Chondrocyte (in vitro differentiated cells): ENCODE measurements at regions not wholly inside any gene's neighbourhood (a gene's known extent, or its start where the extent isn't known, plus 50 kb on each side); places are given as distances from the start of the nearest gene placed in this dataset.

Experiments
- DNase-seq: peaks from one replicate; pipeline ENCODE4 v3.0.0; 2021; ENCODE audit warnings: mixed read lengths, low spot score
- H3K27ac Mint-ChIP-seq: one replicate; pipeline ENCODE4 v1.8.0; 2021; ENCODE audit warnings: mild to moderate bottlenecking, moderate library complexity, mixed read lengths; ENCODE audit not compliant: unreplicated experiment
- H3K27me3 Mint-ChIP-seq: 2 replicates; pipeline ENCODE4 v1.8.0; 2021; ENCODE audit warnings: low read depth, mixed read lengths
- H3K36me3 Mint-ChIP-seq: 2 replicates; pipeline ENCODE4 v1.8.0; 2021; ENCODE audit warnings: low read depth, mixed read lengths
- H3K4me1 Mint-ChIP-seq: 2 replicates; pipeline ENCODE4 v1.8.0; 2021; ENCODE audit warnings: low read depth, mild to moderate bottlenecking, mixed read lengths
- H3K4me3 Mint-ChIP-seq: one replicate; pipeline ENCODE4 v1.8.0; 2021; ENCODE audit warnings: mild to moderate bottlenecking, moderate library complexity, mixed read lengths; ENCODE audit not compliant: unreplicated experiment
- H3K9me3 Mint-ChIP-seq: 2 replicates; pipeline ENCODE4 v1.8.0; 2021; ENCODE audit warnings: low read depth, mixed read lengths
- CTCF ChIP-seq: fragments of 200-600 bp; sonication (generic); IDR thresholded peaks from 2 replicates; pipeline ENCODE4 v1.5.0; 2021; ENCODE audit warnings: antibody characterized with exemption, mild to moderate bottlenecking, moderate library complexity

GRCh38 chr6:77205936-77206335 lies 257.4 kb downstream of the HTR1B start:
- no peak for TF ChIP-seq CTCF

GRCh38 chr6:77204555-77204954 lies 258.7 kb downstream of the HTR1B start:
- Mint-ChIP-seq H3K27ac (no peak overlapping the region), H3K4me1 (peaks cover 13% of the 10 kb centered on the region)
- TF ChIP-seq CTCF, result no peak

More at GRCh38 chr6:77205936-77206335, 257.4 kb downstream of the HTR1B start:
- H3K27me3 Mint-ChIP-seq, result peaks cover 6% of the 10 kb centered on the region
- no peak overlapping the region for H3K27ac Mint-ChIP-seq
- no peak overlapping the region for H3K4me3 Mint-ChIP-seq
- H3K9me3 Mint-ChIP-seq, result peaks cover 1% of the 10 kb centered on the region
- no peaks in the 10 kb centered on the region for H3K36me3 Mint-ChIP-seq
- DNase-seq, result no peak
- peaks cover 13% of the 10 kb centered on the region for H3K4me1 Mint-ChIP-seq

GRCh38 chr6:77183447-77183846 lies 279.8 kb downstream of the HTR1B start:
- DNase-seq, result no peak
- peaks cover 3% of the 10 kb centered on the region for H3K36me3 Mint-ChIP-seq
- H3K27me3 Mint-ChIP-seq, result no peaks in the 10 kb centered on the region
- H3K9me3 Mint-ChIP-seq, result peaks cover 14% of the 10 kb centered on the region
- H3K27ac Mint-ChIP-seq, result no peak overlapping the region
- H3K4me3 Mint-ChIP-seq, result no peak overlapping the region
- TF ChIP-seq CTCF, result no peak
- H3K4me1 Mint-ChIP-seq, result peaks cover 8% of the 10 kb centered on the region

More at GRCh38 chr6:77204555-77204954, 258.7 kb downstream of the HTR1B start:
- peaks cover 6% of the 10 kb centered on the region for H3K27me3 Mint-ChIP-seq
- DNase-seq, result no peak
- H3K36me3 Mint-ChIP-seq, result no peaks in the 10 kb centered on the region
- no peak overlapping the region for H3K4me3 Mint-ChIP-seq
- peaks cover 7% of the 10 kb centered on the region for H3K9me3 Mint-ChIP-seq

GRCh38 chr6:77181749-77182148 lies 281.5 kb downstream of the HTR1B start:
- Mint-ChIP-seq H3K9me3 (peaks cover 11% of the 10 kb centered on the region), H3K27ac (no peak overlapping the region), H3K4me1 (peaks cover 11% of the 10 kb centered on the region), H3K36me3 (peaks cover 3% of the 10 kb centered on the region), H3K27me3 (no peaks in the 10 kb centered on the region), H3K4me3 (no peak overlapping the region)
- TF ChIP-seq CTCF, result no peak
- no peak for DNase-seq

GRCh38 chr6:77180326-77180725 lies 283.0 kb downstream of the HTR1B start:
- Mint-ChIP-seq H3K9me3 (peaks cover 11% of the 10 kb centered on the region), H3K4me3 (no peak overlapping the region), H3K27me3 (no peaks in the 10 kb centered on the region), H3K36me3 (peaks cover 3% of the 10 kb centered on the region), H3K4me1 (peaks cover 11% of the 10 kb centered on the region), H3K27ac (no peak overlapping the region)
- TF ChIP-seq CTCF, result no peak
- no peak for DNase-seq
